ENCODE measurements at regions not wholly inside any gene's neighbourhood (a gene's known extent, or its start where the extent isn't known, plus 50 kb on each side); places are given as distances from the start of the nearest gene placed in this dataset.

GRCh38 chr12:114293571-114294302, 112.2 kb downstream of the TBX5 start:
- Histone ChIP-seq H3K27ac (no peak overlapping the region), H3K4me3 (no peak overlapping the region), H3K9me3 (ENCODE audit: low read depth) (no peaks in the 10 kb centered on the region), H3K4me2 (no peak overlapping the region), H4K20me1 (ENCODE audit: insufficient read depth, poor library complexity, severe bottlenecking) (no peaks in the 10 kb centered on the region), H3K79me2 (no peaks in the 10 kb centered on the region), H2AFZ (no peak overlapping the region), H3K4me1 (ENCODE audit: insufficient read depth) (no peaks in the 10 kb centered on the region), H3K36me3 (replicated peaks; ENCODE audit: insufficient read depth, low read depth) (no peaks in the 10 kb centered on the region), H3K9me2 (replicated peaks; ENCODE audit: insufficient read depth) (no peaks in the 10 kb centered on the region), H3K27me3 (no peaks in the 10 kb centered on the region)
- WGBS (ENCODE audit: low lambda C conversion rate, missing lambda C conversion rate) = 91% methylated on average over 2 of the region's 2 CpGs
- TF ChIP-seq CTCF (IDR thresholded peaks at IDR 0.05; ENCODE audit: poor library complexity) = no peak
- no peak for TF ChIP-seq EZH2 (IDR thresholded peaks at IDR 0.05; ENCODE audit: borderline replicate concordance)
- TF ChIP-seq EZH2phosphoT487 (IDR thresholded peaks at IDR 0.05; ENCODE audit: low read depth, severe bottlenecking, unreplicated experiment) = no peak
- no peak for DNase-seq (ENCODE audit: low spot score)

DNA sequence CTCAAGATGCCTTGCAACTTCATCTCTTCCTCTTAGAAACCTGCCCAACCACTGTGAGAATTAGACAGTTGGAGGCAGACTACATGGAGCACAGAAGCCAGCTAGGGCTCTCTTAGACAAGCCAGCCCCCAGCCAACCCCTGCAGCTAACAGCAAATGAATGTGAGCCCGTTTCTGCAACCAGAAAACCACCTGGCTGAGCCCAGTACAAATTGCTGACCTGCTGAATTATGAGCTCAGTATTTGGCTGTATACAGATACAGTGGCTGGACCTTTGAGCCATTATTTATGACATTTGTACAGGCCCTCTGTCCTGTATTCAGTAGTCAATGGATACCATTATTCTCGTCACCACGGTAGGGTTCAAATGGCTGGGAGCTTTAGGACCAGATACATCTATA, 112.9 kb downstream of the TBX5 start:
- Histone ChIP-seq H3K9me3 (ENCODE audit: low read depth) (no peaks in the 10 kb centered on the region), H3K27me3 (no peaks in the 10 kb centered on the region), H4K20me1 (ENCODE audit: insufficient read depth, poor library complexity, severe bottlenecking) (no peaks in the 10 kb centered on the region), H3K4me2 (no peak overlapping the region), H2AFZ (no peak overlapping the region), H3K9me2 (replicated peaks; ENCODE audit: insufficient read depth) (no peaks in the 10 kb centered on the region), H3K4me3 (no peak overlapping the region), H3K79me2 (no peaks in the 10 kb centered on the region), H3K4me1 (ENCODE audit: insufficient read depth) (no peaks in the 10 kb centered on the region), H3K27ac (no peak overlapping the region), H3K36me3 (replicated peaks; ENCODE audit: insufficient read depth, low read depth) (no peaks in the 10 kb centered on the region)
- 91% methylated on average over 3 of the region's 3 CpGs for WGBS (ENCODE audit: low lambda C conversion rate, missing lambda C conversion rate)
- TF ChIP-seq CTCF (IDR thresholded peaks at IDR 0.05; ENCODE audit: poor library complexity) (no peak), EZH2phosphoT487 (IDR thresholded peaks at IDR 0.05; ENCODE audit: low read depth, severe bottlenecking, unreplicated experiment) (no peak), EZH2 (IDR thresholded peaks at IDR 0.05; ENCODE audit: borderline replicate concordance) (no peak)
- DNase-seq (ENCODE audit: low spot score) = no peak

DNA sequence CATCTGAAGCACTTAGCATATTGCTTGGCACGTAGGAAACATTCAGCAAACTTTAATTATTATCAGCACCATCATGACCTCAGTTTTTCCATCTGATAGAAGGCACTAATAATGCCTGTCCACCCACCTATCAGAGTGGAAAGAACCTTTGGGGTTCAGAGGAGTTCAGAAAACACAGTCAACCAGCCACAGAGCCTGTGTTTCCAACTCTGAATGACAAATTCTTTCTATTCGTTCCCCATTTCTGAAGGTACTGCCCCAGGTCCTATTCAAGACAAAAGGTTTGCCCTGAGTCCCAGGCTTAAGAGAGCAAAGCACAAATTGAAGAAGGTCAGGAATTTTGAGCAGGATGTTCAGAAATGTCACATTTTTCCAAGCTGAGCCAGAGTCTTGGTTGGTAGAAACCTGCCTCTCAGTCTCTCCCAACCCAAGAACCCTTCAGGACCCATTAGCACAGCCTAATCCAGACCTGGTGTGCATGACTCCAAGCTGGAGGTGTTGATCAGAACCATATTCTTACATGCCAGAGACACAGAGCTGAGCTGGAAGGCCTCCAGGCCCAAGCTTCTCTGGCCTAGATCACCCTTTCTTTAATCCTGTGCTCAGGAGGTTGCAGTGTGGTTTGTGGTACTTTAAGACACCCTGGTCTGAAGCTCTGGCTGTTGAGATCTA, 114.4 kb downstream of the TBX5 start:
- no peaks in the 10 kb centered on the region for H3K27me3 ChIP-seq
- H4K20me1 ChIP-seq (ENCODE audit: insufficient read depth, poor library complexity, severe bottlenecking) = no peaks in the 10 kb centered on the region
- H3K27ac ChIP-seq = no peak overlapping the region
- no peak overlapping the region for H2AFZ ChIP-seq
- H3K9me3 ChIP-seq (ENCODE audit: low read depth) = no peaks in the 10 kb centered on the region
- no peak overlapping the region for H3K4me3 ChIP-seq
- 65% methylated on average over 2 of the region's 2 CpGs for WGBS (ENCODE audit: low lambda C conversion rate, missing lambda C conversion rate)
- H3K9me2 ChIP-seq (replicated peaks; ENCODE audit: insufficient read depth) = no peaks in the 10 kb centered on the region
- H3K79me2 ChIP-seq = no peaks in the 10 kb centered on the region
- H3K4me1 ChIP-seq (ENCODE audit: insufficient read depth) = no peaks in the 10 kb centered on the region
- no peak for DNase-seq (ENCODE audit: low spot score)
- no peaks in the 10 kb centered on the region for H3K36me3 ChIP-seq (replicated peaks; ENCODE audit: insufficient read depth, low read depth)
- H3K4me2 ChIP-seq = no peak overlapping the region
- TF ChIP-seq EZH2 (IDR thresholded peaks at IDR 0.05; ENCODE audit: borderline replicate concordance) (no peak), CTCF (IDR thresholded peaks at IDR 0.05; ENCODE audit: poor library complexity) (no peak), EZH2phosphoT487 (IDR thresholded peaks at IDR 0.05; ENCODE audit: low read depth, severe bottlenecking, unreplicated experiment) (no peak)

Measured in hepatocyte (in vitro differentiated cells).